Left ventricle myocardium inferior (tissue), 1 donor: ENCODE measurements at regions not wholly inside any gene's neighbourhood (a gene's known extent, or its start where the extent isn't known, plus 50 kb on each side); places are given as distances from the start of the nearest gene placed in this dataset.

ENCODE experiments used
- DNase-seq: peaks from one replicate; pipeline ENCODE4 v3.0.0-alpha.2; 2020
- H3K27ac ChIP-seq: fragments of 200-600 bp; replicated peaks from 2 replicates; pipeline ENCODE4 v1.8.0; 2021
- H3K27me3 ChIP-seq: fragments of 200-600 bp; 2 replicates; pipeline ENCODE4 v1.8.0; 2021; ENCODE audit warnings: low read depth
- H3K36me3 ChIP-seq: fragments of 200-600 bp; 2 replicates; pipeline ENCODE4 v1.8.0; 2021
- H3K4me1 ChIP-seq: fragments of 200-600 bp; 2 replicates; pipeline ENCODE4 v1.8.0; 2021
- H3K4me3 ChIP-seq: fragments of 200-600 bp; 2 replicates; pipeline ENCODE4 v1.8.0; 2021; ENCODE audit warnings: mild to moderate bottlenecking, moderate library complexity
- H3K9me3 ChIP-seq: fragments of 200-600 bp; replicated peaks from 2 replicates; pipeline ENCODE4 v1.8.0; 2021
- intact Hi-C: fragments of 100-400 bp; cut with micrococcal nuclease; formaldehyde crosslinking; loops from one replicate; pipeline ENCODE4 v1.11.0; 2022
- TF ChIP-seq, protein P1 (sequence below): fragments of 200-600 bp; IDR thresholded peaks from 2 replicates; pipeline ENCODE4 v1.8.0; 2021; ENCODE audit warnings: antibody characterized with exemption, mild to moderate bottlenecking, borderline replicate concordance
- donor health status: DM: no; HTN: yes; CAD: no; lungs with severe emphysema.

DNA sequence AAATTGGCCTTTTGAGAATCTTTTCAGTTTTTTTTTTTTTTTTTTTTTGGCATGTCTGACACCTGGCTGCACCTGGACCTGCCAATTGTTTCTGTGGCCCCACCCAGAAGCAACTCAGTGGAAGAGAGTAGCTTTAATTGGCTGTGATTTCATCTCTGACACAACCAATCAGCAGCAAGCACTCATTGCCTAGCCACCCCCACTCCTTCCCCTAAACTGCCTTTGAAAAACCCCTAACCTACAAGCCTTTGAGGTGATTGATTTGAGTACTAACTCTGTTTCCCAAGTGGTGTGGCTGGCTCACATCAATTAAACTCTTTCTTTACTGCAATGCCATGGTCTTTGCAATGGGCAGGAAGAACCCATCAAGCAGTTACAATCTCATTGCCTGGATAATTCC is 98.2 kb upstream of the CHORDC1 start:
- no peak for DNase-seq
- Histone ChIP-seq H3K36me3 (no peaks in the 10 kb centered on the region), H3K27ac (no peak overlapping the region), H3K4me3 (no peak overlapping the region), H3K27me3 (no peaks in the 10 kb centered on the region), H3K4me1 (no peaks in the 10 kb centered on the region), H3K9me3 (peaks cover 15% of the 10 kb centered on the region)
- intact Hi-C loops = no loop called here
- TF ChIP-seq, protein P1, sequence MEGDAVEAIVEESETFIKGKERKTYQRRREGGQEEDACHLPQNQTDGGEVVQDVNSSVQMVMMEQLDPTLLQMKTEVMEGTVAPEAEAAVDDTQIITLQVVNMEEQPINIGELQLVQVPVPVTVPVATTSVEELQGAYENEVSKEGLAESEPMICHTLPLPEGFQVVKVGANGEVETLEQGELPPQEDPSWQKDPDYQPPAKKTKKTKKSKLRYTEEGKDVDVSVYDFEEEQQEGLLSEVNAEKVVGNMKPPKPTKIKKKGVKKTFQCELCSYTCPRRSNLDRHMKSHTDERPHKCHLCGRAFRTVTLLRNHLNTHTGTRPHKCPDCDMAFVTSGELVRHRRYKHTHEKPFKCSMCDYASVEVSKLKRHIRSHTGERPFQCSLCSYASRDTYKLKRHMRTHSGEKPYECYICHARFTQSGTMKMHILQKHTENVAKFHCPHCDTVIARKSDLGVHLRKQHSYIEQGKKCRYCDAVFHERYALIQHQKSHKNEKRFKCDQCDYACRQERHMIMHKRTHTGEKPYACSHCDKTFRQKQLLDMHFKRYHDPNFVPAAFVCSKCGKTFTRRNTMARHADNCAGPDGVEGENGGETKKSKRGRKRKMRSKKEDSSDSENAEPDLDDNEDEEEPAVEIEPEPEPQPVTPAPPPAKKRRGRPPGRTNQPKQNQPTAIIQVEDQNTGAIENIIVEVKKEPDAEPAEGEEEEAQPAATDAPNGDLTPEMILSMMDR = no peak

DNA sequence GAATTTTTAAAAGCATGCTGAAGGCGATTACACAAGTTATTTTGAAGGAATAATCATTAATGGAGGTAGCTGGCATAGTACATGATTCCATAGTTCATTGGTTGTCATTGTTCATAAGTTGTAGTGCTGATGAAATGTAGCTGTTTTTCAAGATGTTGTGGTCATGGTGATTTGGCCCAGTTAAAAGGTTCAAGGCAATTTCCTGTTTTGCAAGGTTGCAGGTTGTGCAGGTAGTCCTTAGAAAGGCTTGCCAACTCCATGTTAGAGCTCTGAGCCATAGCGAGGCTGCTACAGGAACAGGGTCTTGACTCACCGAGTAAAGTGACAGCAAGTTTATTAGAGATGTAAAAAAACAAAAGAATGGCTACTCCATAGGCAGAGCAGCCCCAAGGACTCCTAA is 95.8 kb upstream of the CHORDC1 start:
- TF ChIP-seq, protein P1 = no peak
- no peak for DNase-seq
- Histone ChIP-seq H3K27me3 (no peaks in the 10 kb centered on the region), H3K27ac (no peak overlapping the region), H3K4me1 (no peaks in the 10 kb centered on the region), H3K4me3 (no peak overlapping the region), H3K36me3 (no peaks in the 10 kb centered on the region), H3K9me3 (peaks cover 3% of the 10 kb centered on the region)
- intact Hi-C loops = no loop called here

DNA sequence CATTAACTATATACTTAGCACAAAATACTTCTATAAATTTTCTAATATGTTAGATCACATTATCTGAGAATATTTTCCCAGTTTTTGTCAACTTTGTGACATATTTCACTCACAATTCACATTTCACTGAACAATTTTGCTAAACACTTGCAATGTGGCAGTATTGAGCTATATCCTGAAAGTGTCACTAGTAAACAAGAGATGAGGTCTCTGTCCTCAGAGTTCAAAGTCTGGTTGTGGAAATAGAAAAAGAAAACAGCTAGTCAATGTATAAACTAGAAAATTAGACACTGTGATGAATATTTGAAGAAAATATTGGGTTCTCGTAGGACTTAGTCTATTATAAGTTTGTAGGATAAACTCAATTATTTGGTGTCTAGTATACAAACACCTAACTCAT is 87.4 kb upstream of the CHORDC1 start:
- Histone ChIP-seq H3K4me3 (no peak overlapping the region), H3K36me3 (no peaks in the 10 kb centered on the region), H3K9me3 (peaks cover 12% of the 10 kb centered on the region), H3K27ac (no peak overlapping the region), H3K27me3 (no peaks in the 10 kb centered on the region), H3K4me1 (no peaks in the 10 kb centered on the region)
- intact Hi-C loops = no loop called here
- TF ChIP-seq, protein P1 = peak; percentile 22
- DNase-seq = no peak

DNA sequence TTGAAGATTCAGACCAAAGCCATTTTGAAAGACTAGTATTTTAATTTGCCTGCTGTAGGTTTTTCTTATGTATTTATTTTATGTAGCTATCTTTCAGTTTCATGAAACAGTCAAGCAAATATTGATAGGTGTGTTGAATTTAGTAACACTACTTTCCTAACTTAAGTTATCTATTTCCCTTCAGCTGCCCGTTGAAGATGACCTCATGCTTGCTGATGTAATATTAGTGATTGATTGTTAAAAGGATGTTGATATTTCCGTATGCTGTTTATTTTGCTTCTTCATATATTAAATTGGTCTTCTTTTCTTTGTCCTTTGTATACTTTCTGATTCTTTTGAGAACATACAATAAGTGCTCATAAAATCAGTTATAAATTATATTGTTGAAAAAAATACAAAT is 86.8 kb upstream of the CHORDC1 start:
- H3K36me3 ChIP-seq = no peaks in the 10 kb centered on the region
- DNase-seq = no peak
- H3K4me1 ChIP-seq = no peaks in the 10 kb centered on the region
- H3K9me3 ChIP-seq = peaks cover 12% of the 10 kb centered on the region
- no peak overlapping the region for H3K4me3 ChIP-seq
- TF ChIP-seq, protein P1 = no peak
- no peaks in the 10 kb centered on the region for H3K27me3 ChIP-seq
- no peak overlapping the region for H3K27ac ChIP-seq
- intact Hi-C loops = no loop called here

DNA sequence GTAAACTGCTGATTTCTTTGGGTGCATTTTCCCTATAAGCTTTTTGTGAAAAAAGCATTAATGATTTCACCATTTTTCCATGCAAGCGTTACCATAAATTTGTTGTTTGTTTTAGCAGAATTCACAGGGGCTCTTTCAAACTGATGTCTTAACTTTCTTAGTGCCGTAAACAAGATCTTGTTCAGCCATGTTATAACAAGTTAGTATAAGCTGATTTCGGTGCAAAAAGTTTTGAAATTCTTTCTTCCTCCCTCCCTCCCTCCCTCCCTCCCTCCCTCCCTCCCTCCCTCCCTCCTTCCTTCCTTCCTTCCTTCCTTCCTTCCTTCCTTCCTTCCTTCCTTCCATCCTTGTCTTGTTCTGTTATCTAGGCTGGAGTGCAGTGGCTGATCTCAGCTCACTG is 71.7 kb upstream of the CHORDC1 start:
- Histone ChIP-seq H3K27ac (no peak overlapping the region), H3K4me1 (no peaks in the 10 kb centered on the region), H3K9me3 (peaks cover 8% of the 10 kb centered on the region), H3K36me3 (no peaks in the 10 kb centered on the region), H3K27me3 (no peaks in the 10 kb centered on the region), H3K4me3 (no peak overlapping the region)
- intact Hi-C loops = loop anchor here (10.0 kb wide), 1 partner anchor 160 kb away; no protein-coding TSS in a partner anchor
- TF ChIP-seq, protein P1 = no peak
- no peak for DNase-seq

DNA sequence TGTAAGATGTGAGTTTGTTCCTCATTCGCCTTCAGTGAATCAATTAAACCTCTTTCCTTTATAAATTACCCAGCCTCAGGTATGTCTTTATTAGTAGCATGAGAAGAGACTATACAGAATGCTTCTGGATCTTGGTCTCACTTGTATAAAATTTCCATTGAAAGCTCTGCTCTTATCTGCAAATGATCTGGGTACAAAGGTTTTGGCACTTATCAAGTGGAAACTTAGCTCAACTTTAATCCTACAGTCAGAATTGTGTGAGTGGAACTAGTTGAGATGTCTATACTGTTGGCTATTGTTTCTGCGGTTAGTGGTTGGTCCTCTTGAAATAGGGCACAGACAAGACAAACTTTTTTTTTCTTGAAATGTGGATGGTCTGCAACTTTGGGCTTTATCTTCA is 71.2 kb upstream of the CHORDC1 start:
- peaks cover 8% of the 10 kb centered on the region for H3K9me3 ChIP-seq
- no peaks in the 10 kb centered on the region for H3K27me3 ChIP-seq
- no peak overlapping the region for H3K4me3 ChIP-seq
- TF ChIP-seq, protein P1 = no peak
- no peak overlapping the region for H3K27ac ChIP-seq
- DNase-seq = no peak
- no peaks in the 10 kb centered on the region for H3K4me1 ChIP-seq
- no peaks in the 10 kb centered on the region for H3K36me3 ChIP-seq
- intact Hi-C loops = loop anchor here (10.0 kb wide), 1 partner anchor 161 kb away; no protein-coding TSS in a partner anchor
